GM13976 (cell line): ENCODE measurements at regions not wholly inside any gene's neighbourhood (a gene's known extent, or its start where the extent isn't known, plus 50 kb on each side); places are given as distances from the start of the nearest gene placed in this dataset.

Experiments
- DNase-seq: peaks from one replicate; pipeline ENCODE4 v3.0.0; 2012; ENCODE audit warnings: low spot score
- in situ Hi-C: fragments of 300-500 bp; cut with MboI; formaldehyde crosslinking; loops from one replicate; pipeline ENCODE4 v1.12.0; 2022; ENCODE audit warnings: low sequenced_read_pairs, mixed read lengths, inconsistent platforms; ENCODE audit not compliant: unreplicated experiment
- TF ChIP-seq, protein P1 (sequence below): IDR thresholded peaks from 2 replicates; pipeline ENCODE4 v1.5.1; 2012; ENCODE audit warnings: borderline replicate concordance, mild to moderate bottlenecking; ENCODE audit not compliant: insufficient read depth; ENCODE audit errors: extremely low read depth, missing control alignments, control extremely low read depth

DNA sequence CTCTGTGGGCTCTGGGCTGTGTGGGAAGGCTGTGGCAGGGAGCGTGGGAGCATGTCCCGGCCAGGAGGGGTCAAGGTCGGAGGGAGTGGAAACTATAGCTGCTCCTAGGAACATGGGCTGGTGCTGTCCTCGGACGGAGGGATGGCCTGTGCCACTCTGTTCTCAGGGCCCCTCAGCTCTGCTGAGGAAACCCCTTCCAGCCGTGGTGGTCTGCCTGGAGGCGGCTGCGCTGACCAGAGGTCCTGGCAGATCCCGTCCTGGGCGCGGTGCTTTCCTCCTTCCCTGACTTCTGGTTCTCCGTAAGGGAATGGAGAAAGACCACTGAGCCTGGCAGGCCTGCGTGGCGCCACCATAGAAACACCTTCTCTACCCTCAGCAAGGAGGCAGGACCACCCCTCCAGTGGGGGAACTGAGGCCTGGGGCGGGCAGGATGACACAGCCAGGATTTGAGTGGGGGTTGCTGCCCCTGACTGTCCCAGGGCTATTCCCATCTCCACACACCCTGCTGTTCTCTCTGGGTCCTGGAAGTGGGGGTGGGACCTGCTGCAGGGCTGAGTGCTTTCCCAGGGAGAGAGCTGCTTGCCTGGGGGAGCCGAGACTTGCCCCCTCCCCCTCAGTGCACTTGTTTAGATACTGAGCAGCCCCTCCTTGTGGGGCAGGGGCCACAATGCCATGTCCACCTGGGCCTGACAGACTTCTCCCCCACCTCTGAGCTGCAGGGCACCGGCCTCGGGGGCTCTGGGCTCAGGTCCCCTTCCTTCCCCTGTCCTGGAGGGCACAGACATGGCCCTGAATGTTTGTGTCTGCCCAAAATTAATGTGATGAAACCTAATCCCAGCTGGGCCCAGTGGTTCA lies 301.0 kb upstream of the HS6ST1 start:
- TF ChIP-seq, protein P1, sequence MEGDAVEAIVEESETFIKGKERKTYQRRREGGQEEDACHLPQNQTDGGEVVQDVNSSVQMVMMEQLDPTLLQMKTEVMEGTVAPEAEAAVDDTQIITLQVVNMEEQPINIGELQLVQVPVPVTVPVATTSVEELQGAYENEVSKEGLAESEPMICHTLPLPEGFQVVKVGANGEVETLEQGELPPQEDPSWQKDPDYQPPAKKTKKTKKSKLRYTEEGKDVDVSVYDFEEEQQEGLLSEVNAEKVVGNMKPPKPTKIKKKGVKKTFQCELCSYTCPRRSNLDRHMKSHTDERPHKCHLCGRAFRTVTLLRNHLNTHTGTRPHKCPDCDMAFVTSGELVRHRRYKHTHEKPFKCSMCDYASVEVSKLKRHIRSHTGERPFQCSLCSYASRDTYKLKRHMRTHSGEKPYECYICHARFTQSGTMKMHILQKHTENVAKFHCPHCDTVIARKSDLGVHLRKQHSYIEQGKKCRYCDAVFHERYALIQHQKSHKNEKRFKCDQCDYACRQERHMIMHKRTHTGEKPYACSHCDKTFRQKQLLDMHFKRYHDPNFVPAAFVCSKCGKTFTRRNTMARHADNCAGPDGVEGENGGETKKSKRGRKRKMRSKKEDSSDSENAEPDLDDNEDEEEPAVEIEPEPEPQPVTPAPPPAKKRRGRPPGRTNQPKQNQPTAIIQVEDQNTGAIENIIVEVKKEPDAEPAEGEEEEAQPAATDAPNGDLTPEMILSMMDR = no peak
- in situ Hi-C loops = no loop called here
- DNase-seq = no peak

DNA sequence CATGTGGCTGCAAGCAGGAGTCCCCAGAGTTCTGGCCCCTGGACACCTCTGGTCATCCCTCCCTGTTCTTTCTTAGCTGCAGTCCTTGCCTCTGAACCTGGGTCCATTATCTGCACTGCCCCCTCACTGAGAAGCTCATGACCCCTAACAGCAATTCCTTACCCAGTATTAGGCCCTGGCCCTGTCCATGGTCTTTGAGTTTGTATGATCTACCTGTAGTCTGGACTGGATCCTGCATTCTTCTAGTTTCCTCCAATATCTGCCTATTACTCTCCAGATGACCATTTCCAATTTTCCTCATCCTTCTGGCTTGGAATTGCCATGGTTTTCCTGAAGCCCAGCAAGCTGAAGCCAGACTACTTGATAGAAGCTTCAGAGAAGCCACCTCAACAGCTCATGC lies 302.4 kb upstream of the HS6ST1 start:
- in situ Hi-C loops = no loop called here
- TF ChIP-seq, protein P1 = no peak
- no peak for DNase-seq

DNA sequence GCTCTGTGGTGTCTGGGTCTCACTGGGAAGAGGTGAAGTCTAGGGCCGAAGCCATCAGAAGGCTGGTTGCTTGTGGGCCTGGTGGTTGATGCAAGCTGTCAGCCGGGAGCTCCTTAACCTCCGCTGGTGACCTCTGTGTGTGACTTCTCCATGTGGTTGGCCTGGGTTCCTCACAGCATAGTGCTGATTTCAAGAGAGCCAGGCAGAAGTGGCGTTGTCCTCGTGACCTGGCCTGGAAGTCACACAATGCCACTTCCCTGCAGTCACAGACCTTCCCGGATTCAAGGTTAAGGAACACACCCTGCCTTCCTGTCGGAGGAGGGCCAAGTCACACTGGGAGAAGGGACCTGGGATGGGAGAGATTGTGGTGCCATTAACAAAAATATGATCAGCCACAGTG lies 303.7 kb upstream of the HS6ST1 start:
- no peak for DNase-seq
- TF ChIP-seq, protein P1 = no peak
- in situ Hi-C loops = no loop called here

DNA sequence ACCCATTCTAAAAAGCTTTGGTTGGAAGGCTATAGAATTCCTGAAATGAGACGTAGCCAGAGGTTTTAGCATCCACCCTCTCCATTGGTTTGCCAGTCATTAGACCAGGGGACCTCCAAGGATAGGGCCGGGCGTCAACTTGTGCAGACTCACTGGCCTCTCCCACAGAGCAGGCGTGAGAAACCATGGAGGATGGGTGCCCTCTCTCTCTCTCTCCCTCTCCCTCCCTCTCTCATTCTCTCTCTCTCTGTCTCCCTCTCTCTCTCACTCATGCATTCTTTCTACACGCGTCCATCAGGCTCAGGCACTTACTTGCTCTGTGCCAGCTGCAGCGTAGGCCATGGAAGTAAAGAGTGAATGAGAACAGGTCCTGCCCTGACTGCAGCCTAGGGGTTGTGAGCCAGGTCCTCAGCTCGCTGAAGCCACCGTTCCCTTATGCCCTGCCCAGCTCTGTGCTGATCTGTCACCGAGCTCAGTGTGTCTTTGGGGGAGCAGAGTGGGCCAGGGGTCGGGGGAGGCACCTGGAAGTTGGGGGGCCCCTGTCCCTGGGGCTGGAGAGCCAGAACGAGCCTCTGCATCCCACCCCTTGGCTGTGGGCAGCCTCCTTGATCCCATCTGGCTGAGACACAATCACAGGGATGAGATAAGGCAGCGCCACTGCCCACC lies 304.4 kb upstream of the HS6ST1 start:
- TF ChIP-seq, protein P1 = no peak
- in situ Hi-C loops = no loop called here
- no peak for DNase-seq

DNA sequence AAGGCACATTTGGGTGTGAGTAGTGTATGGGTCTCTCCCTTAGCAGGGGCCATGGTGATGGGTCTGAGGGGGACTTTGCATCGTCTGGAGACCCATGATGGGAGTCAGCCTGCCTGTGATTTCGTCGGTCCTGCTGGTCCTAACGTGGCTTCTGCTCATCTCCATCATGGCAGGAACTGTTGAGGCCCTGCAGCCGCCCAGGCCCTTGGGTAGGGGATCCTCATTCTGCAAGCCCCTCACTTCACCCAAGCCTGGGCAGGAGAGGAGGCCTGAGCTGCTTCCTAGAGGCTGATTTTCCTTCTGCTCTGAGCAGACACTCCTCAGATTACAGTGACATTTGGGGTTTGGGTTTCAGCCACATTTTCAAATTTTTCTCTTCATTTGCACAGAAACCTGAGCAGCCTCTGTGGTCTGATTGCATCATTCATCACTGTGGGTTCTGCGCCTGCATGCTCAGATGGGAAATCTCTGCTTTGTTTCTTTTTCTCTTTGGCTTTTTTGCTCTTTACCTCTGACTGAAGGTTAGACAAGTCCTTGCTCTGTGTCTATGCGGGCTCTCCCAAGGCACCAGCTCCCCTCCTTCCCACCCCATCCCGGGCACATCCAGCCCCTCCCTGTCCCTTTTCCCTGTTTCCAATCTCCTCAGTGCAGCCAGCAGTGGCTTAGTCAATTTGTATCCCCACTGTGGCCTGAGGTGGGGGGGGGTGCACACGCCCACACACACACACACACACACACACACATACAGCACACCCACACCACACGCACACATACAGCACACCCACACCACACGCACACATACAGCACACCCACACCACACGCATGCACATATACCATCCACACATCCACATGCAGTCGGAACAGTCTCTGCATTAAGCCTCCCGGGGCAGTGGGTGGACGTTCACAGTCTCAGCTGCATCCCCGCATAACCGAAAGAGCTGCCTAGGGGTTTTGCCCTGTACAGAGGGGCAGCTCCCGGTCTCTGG lies 305.4 kb upstream of the HS6ST1 start:
- DNase-seq = peak; percentile 80
- TF ChIP-seq, protein P1 = no peak
- in situ Hi-C loops = no loop called here

DNA sequence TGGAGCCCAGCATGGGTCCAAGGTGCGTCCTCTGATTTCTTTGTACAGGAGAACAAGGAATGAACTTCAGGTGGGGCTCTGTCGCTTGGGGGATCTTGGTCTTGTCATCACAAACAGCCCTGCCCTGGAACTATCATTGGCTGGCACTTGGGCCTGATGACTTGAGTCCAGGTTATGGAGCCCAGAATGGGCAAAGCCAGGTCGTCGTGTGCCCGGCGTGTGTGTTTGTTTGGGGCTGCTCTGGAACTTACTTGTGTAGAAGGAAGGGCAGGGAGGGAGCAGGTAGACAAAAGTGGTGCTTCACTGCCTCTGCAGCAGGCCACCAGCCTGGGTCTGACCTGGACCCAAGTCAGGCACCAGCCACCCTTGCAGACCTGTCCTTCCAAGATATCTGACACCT lies 306.3 kb upstream of the HS6ST1 start:
- TF ChIP-seq, protein P1 = no peak
- in situ Hi-C loops = no loop called here
- DNase-seq = no peak
